HL-60 (cell line): ENCODE measurements at regions not wholly inside any gene's neighbourhood (a gene's known extent, or its start where the extent isn't known, plus 50 kb on each side); places are given as distances from the start of the nearest gene placed in this dataset.

Experiments
- GABPA ChIP-seq: IDR thresholded peaks from 2 replicates; pipeline ENCODE4 v1.6.1; 2012; ENCODE audit warnings: low read depth
- POLR2AphosphoS5 ChIP-seq: IDR thresholded peaks from 2 replicates; pipeline ENCODE4 v1.6.1; 2012; ENCODE audit warnings: low read depth
- SPI1 ChIP-seq: IDR thresholded peaks from 2 replicates; pipeline ENCODE4 v1.6.1; 2012; ENCODE audit warnings: low read depth, mild to moderate bottlenecking, borderline replicate concordance
- TF ChIP-seq, protein P1 (sequence below): IDR thresholded peaks from one replicate; pipeline ENCODE4 v1.5.1; 2011; ENCODE audit warnings: low read length, control low read depth, inconsistent platforms; ENCODE audit not compliant: insufficient read depth
- TF ChIP-seq, protein P2 (sequence below): IDR thresholded peaks from 2 replicates; pipeline ENCODE4 v1.6.1; 2012; ENCODE audit warnings: low read depth; ENCODE audit not compliant: insufficient replicate concordance

DNA sequence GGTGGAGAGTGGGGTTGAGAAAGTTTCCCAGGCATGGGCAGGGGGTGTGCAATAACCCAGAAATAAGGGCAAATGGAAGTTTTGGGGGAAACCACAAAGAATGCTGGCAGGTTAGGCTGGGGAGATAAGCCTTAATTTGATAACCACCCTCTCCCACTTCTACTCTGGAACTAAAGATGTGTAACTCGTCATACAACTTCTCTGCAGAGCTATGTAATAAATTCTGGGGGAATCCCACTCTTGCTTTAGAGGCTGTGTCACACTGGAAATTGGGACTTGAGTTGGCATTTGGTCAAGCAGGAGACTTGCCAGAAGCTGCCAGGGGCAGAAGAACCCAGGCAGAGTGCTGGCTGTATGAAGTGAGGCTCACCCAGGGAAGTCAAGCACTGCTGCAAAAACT, 170.9 kb upstream of the CPEB2 start:
- TF ChIP-seq, protein P1, sequence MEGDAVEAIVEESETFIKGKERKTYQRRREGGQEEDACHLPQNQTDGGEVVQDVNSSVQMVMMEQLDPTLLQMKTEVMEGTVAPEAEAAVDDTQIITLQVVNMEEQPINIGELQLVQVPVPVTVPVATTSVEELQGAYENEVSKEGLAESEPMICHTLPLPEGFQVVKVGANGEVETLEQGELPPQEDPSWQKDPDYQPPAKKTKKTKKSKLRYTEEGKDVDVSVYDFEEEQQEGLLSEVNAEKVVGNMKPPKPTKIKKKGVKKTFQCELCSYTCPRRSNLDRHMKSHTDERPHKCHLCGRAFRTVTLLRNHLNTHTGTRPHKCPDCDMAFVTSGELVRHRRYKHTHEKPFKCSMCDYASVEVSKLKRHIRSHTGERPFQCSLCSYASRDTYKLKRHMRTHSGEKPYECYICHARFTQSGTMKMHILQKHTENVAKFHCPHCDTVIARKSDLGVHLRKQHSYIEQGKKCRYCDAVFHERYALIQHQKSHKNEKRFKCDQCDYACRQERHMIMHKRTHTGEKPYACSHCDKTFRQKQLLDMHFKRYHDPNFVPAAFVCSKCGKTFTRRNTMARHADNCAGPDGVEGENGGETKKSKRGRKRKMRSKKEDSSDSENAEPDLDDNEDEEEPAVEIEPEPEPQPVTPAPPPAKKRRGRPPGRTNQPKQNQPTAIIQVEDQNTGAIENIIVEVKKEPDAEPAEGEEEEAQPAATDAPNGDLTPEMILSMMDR, result no peak
- TF ChIP-seq GABPA (no peak), POLR2AphosphoS5 (no peak), SPI1 (no peak)
- TF ChIP-seq, protein P2, sequence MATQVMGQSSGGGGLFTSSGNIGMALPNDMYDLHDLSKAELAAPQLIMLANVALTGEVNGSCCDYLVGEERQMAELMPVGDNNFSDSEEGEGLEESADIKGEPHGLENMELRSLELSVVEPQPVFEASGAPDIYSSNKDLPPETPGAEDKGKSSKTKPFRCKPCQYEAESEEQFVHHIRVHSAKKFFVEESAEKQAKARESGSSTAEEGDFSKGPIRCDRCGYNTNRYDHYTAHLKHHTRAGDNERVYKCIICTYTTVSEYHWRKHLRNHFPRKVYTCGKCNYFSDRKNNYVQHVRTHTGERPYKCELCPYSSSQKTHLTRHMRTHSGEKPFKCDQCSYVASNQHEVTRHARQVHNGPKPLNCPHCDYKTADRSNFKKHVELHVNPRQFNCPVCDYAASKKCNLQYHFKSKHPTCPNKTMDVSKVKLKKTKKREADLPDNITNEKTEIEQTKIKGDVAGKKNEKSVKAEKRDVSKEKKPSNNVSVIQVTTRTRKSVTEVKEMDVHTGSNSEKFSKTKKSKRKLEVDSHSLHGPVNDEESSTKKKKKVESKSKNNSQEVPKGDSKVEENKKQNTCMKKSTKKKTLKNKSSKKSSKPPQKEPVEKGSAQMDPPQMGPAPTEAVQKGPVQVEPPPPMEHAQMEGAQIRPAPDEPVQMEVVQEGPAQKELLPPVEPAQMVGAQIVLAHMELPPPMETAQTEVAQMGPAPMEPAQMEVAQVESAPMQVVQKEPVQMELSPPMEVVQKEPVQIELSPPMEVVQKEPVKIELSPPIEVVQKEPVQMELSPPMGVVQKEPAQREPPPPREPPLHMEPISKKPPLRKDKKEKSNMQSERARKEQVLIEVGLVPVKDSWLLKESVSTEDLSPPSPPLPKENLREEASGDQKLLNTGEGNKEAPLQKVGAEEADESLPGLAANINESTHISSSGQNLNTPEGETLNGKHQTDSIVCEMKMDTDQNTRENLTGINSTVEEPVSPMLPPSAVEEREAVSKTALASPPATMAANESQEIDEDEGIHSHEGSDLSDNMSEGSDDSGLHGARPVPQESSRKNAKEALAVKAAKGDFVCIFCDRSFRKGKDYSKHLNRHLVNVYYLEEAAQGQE, result no peak
